ENCODE measurements at regions not wholly inside any gene's neighbourhood (a gene's known extent, or its start where the extent isn't known, plus 50 kb on each side); places are given as distances from the start of the nearest gene placed in this dataset.
A peak's percentile ranks its signal among the peaks of the same experiment; 100 is the strongest.

DNA sequence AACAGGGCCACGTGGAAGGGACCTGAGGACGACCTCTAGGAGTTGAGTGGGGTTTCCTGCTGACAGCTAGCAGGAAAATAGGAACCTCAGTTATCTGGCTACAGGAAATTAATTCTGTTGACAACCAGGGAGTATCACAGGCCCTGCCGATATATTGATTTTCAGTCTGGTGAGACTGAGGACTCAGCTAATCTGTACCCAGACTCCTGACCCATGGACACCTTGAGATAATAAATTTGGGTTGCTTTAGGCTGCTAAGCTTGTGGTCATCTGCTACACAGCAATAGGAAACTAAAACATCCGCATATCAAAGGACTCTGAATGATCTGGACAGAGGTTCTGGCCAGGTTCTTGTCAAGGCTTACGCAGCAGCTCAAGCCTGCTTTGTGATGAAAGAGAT lies 80.8 kb upstream of the CNEP1R1 start:
- no peak for DNase-seq (ENCODE audit: extremely low spot score)
- CTCF ChIA-PET: interaction anchor here (0.7 to 1.6 kb wide), 2 partner anchors 14 kb away, joined by 3 to 5 read pairs; no protein-coding TSS in a partner anchor
- POLR2A ChIA-PET: no interaction called here
- TF ChIP-seq FOXA1 (IDR thresholded peaks at IDR 0.05): no peak
- TF ChIP-seq TARDBP (IDR thresholded peaks at IDR 0.05): no peak
- TF ChIP-seq L3MBTL2 (conservative IDR thresholded peaks at IDR 0.05): no peak
- TF ChIP-seq FOXK2 (IDR thresholded peaks at IDR 0.05): no peak
- TF ChIP-seq SUZ12 (IDR thresholded peaks at IDR 0.05): no peak
- no peak for TF ChIP-seq HDGF (IDR thresholded peaks at IDR 0.05; ENCODE audit: borderline replicate concordance)
- TF ChIP-seq CTBP1 (IDR thresholded peaks at IDR 0.05; ENCODE audit: borderline replicate concordance): no peak
- no peak for TF ChIP-seq SP1 (IDR thresholded peaks at IDR 0.05)
- TF ChIP-seq FOXM1 (IDR thresholded peaks at IDR 0.05; ENCODE audit: borderline replicate concordance): no peak
- TF ChIP-seq ARNT (IDR thresholded peaks at IDR 0.05): no peak
- TF ChIP-seq NFRKB (IDR thresholded peaks at IDR 0.05): no peak
- no peak for TF ChIP-seq PKNOX1 (IDR thresholded peaks at IDR 0.05)
- TF ChIP-seq ELF4 (IDR thresholded peaks at IDR 0.05): no peak
- TF ChIP-seq BHLHE40 (IDR thresholded peaks at IDR 0.05; ENCODE audit: borderline replicate concordance): no peak
- TF ChIP-seq ZNF384 (IDR thresholded peaks at IDR 0.05): no peak
- no peak for TF ChIP-seq LEF1 (IDR thresholded peaks at IDR 0.05; ENCODE audit: borderline replicate concordance)

DNA sequence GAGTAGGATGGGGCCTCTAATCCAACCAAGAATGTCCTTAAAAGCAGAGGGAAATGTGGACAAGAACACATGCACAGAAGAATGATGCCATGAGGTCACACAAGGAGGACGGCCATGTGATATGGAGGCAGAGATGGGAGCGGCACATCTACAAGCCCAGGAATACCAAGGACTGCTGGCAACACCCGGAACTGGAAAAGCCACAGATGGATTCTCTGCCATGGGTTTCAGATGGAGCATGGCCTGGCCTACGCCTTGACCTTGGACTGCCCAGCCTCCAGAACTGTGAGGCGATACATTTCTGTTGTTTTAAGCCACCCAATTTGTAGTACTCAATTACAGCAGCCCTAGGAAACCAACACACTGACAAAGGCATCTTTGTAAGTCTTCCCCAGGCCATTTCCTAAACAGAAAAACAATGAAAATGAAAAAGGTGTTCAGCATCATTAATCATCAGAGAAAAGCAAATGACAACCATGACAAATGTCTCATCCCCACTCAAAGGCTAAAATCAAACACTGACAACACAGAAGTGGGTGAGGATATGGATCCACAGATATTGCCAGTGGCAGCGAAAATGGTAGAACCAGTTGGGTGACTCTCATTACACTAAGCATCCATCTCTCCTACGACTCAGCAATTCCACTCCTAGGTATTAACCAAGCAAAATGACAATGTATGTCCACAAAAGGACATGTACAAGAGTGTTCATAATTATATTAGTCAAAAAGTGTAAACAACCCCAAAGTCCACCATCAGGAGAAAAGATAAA lies 76.9 kb upstream of the CNEP1R1 start:
- POLR2A ChIA-PET: no interaction called here
- CTCF ChIA-PET: interaction anchor here (0.7 kb wide), 1 partner anchor 607 kb away, joined by 3 read pairs; no protein-coding TSS in a partner anchor
- no peak for TF ChIP-seq TARDBP (IDR thresholded peaks at IDR 0.05)
- no peak for TF ChIP-seq ELF4 (IDR thresholded peaks at IDR 0.05)
- no peak for TF ChIP-seq NFRKB (IDR thresholded peaks at IDR 0.05)
- no peak for TF ChIP-seq FOXA1 (IDR thresholded peaks at IDR 0.05)
- TF ChIP-seq ARNT (IDR thresholded peaks at IDR 0.05): no peak
- TF ChIP-seq ZNF384 (IDR thresholded peaks at IDR 0.05): no peak
- no peak for TF ChIP-seq FOXK2 (IDR thresholded peaks at IDR 0.05)
- no peak for TF ChIP-seq L3MBTL2 (conservative IDR thresholded peaks at IDR 0.05)

GRCh38 chr16:49951574-49952195 lies 73.3 kb upstream of the CNEP1R1 start:
- ChIA-PET POLR2A (no interaction called here), CTCF (no interaction called here)
- TF ChIP-seq SP1 (IDR thresholded peaks at IDR 0.05): no peak
- TF ChIP-seq SUZ12 (IDR thresholded peaks at IDR 0.05): no peak
- TF ChIP-seq BHLHE40 (IDR thresholded peaks at IDR 0.05; ENCODE audit: borderline replicate concordance): no peak
- TF ChIP-seq LEF1 (IDR thresholded peaks at IDR 0.05; ENCODE audit: borderline replicate concordance): no peak
- no peak for TF ChIP-seq CTBP1 (IDR thresholded peaks at IDR 0.05; ENCODE audit: borderline replicate concordance)

More for the DNA sequence above, 76.9 kb upstream of the CNEP1R1 start:
- DNase-seq (ENCODE audit: extremely low spot score): no peak

DNA sequence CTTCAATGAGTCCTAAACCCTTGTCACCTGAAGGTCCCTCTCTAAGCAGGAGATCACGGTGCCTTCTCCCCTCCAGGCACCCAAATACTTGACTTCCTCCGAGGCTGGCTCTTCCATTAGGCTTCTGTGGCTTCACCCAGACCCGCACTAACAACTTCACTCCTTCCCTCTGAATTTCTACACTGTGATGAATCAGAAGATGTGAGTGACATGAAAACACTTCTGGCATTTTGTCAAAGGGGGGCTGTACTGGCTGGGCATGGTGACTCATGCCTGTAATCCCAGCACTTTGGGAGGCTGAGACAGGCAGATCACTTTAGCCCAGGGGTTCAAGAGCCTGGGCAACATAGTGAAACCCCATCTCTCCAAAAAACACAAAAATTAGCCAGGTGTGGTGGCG lies 72.6 kb upstream of the CNEP1R1 start:
- CTCF ChIA-PET: no interaction called here
- DNase-seq (ENCODE audit: extremely low spot score): no peak
- POLR2A ChIA-PET: no interaction called here
- TF ChIP-seq HDGF (IDR thresholded peaks at IDR 0.05; ENCODE audit: borderline replicate concordance) (no peak), PKNOX1 (IDR thresholded peaks at IDR 0.05) (peak; percentile 7; the same call in 1 of the 2 replicates), ARNT (IDR thresholded peaks at IDR 0.05) (no peak), CTBP1 (IDR thresholded peaks at IDR 0.05; ENCODE audit: borderline replicate concordance) (no peak)

More at GRCh38 chr16:49951574-49952195, 73.3 kb upstream of the CNEP1R1 start:
- no peak for DNase-seq (ENCODE audit: extremely low spot score)

DNA sequence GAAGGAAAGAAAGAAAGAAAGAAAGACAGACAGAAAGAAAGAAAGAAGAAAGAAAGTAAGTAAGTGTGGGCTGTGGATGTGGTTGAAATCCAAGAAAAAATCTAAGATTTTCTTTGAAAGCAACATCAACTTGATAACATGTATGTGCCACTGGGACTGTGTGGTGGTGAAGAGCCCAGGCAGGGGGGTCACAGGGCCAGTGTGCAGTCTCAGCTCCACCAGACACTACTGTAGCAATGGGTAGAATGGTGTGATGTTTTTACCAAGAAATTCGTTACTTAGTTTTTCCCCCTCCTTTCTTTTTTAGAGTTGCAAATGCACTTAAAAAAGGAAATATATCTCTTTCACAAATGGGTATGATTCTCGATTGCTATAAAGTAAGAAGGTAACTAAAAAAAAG lies 71.9 kb upstream of the CNEP1R1 start:
- ChIA-PET POLR2A (no interaction called here), CTCF (no interaction called here)
- no peak for TF ChIP-seq HDGF (IDR thresholded peaks at IDR 0.05; ENCODE audit: borderline replicate concordance)
- no peak for TF ChIP-seq ARNT (IDR thresholded peaks at IDR 0.05)
- TF ChIP-seq FOXM1 (IDR thresholded peaks at IDR 0.05; ENCODE audit: borderline replicate concordance): no peak
- no peak for DNase-seq (ENCODE audit: extremely low spot score)

GRCh38 chr16:49955858-49956257 lies 69.2 kb upstream of the CNEP1R1 start:
- CTCF ChIA-PET: interaction anchor here (1.0 kb wide), 1 partner anchor 68 kb away, joined by 3 read pairs; no protein-coding TSS in a partner anchor
- no peak for DNase-seq (ENCODE audit: extremely low spot score)
- TF ChIP-seq TARDBP (IDR thresholded peaks at IDR 0.05) (no peak), SUZ12 (IDR thresholded peaks at IDR 0.05) (no peak), PKNOX1 (IDR thresholded peaks at IDR 0.05) (no peak), CTBP1 (IDR thresholded peaks at IDR 0.05; ENCODE audit: borderline replicate concordance) (no peak), BHLHE40 (IDR thresholded peaks at IDR 0.05; ENCODE audit: borderline replicate concordance) (no peak), FOXK2 (IDR thresholded peaks at IDR 0.05) (no peak), HDGF (IDR thresholded peaks at IDR 0.05; ENCODE audit: borderline replicate concordance) (no peak), SP1 (IDR thresholded peaks at IDR 0.05) (no peak), ARNT (IDR thresholded peaks at IDR 0.05) (no peak), FOXA1 (IDR thresholded peaks at IDR 0.05) (no peak), LEF1 (IDR thresholded peaks at IDR 0.05; ENCODE audit: borderline replicate concordance) (no peak), FOXM1 (IDR thresholded peaks at IDR 0.05; ENCODE audit: borderline replicate concordance) (no peak), ELF4 (IDR thresholded peaks at IDR 0.05) (no peak), L3MBTL2 (conservative IDR thresholded peaks at IDR 0.05) (no peak), ZNF384 (IDR thresholded peaks at IDR 0.05) (no peak)
- POLR2A ChIA-PET: no interaction called here

Measured in HEK293T (cell line).